Activated CD4-positive, CD25-positive, alpha-beta regulatory T cell treated with anti-CD3 and anti-CD28 coated beads, Interleukin-2, amount 50 U/mL, for 24 hours (primary cell): ENCODE measurements at regions not wholly inside any gene's neighbourhood (a gene's known extent, or its start where the extent isn't known, plus 50 kb on each side); places are given as distances from the start of the nearest gene placed in this dataset.

Experiments used
- ATAC-seq, 2 donors: fragments of 150-1000 bp; cut with Tn5 transposase; one replicate each; pipeline ENCODE4 v1.10.0; 2021; ENCODE audit warnings: mild to moderate bottlenecking in 1 of 2, moderate library complexity in 1 of 2

GRCh38 chr11:8826901-8827560, 84.0 kb upstream of the AKIP1 start:
- no peak for ATAC-seq

- ATAC-seq, result no peak
These were observed 82.9 kb upstream of the AKIP1 start for GRCh38 chr11:8828046-8828445.

- no peak for ATAC-seq
These were observed 82.2 kb upstream of the AKIP1 start for GRCh38 chr11:8828580-8829361.

GRCh38 chr11:8829556-8829955, 81.4 kb upstream of the AKIP1 start:
- no peak for ATAC-seq

GRCh38 chr11:8830641-8831040, 80.3 kb upstream of the AKIP1 start:
- ATAC-seq, result no peak

GRCh38 chr11:8831861-8832260, 79.1 kb upstream of the AKIP1 start:
- ATAC-seq, result no peak

GRCh38 chr11:8832571-8833260, 78.3 kb upstream of the AKIP1 start:
- peak; percentile 46 to 48 for ATAC-seq

- ATAC-seq, result no peak
These were observed 77.2 kb upstream of the AKIP1 start for GRCh38 chr11:8833568-8834315.

- ATAC-seq, result no peak
These were observed 76.6 kb upstream of the AKIP1 start for GRCh38 chr11:8834379-8834778.

GRCh38 chr11:8838248-8838647, 72.7 kb upstream of the AKIP1 start:
- ATAC-seq, result no peak

- no peak for ATAC-seq
These were observed 71.6 kb upstream of the AKIP1 start for GRCh38 chr11:8839306-8839956.

- peak in 1 of 2 donors; percentile 28 for ATAC-seq
These were observed 70.7 kb upstream of the AKIP1 start for GRCh38 chr11:8839957-8840945.

GRCh38 chr11:8841899-8842298, 69.1 kb upstream of the AKIP1 start:
- no peak for ATAC-seq

- ATAC-seq, result no peak
These were observed 52.2 kb upstream of the AKIP1 start for GRCh38 chr11:8858808-8859207.
